GM19395 (cell line): ENCODE measurements at regions not wholly inside any gene's neighbourhood (a gene's known extent, or its start where the extent isn't known, plus 50 kb on each side); places are given as distances from the start of the nearest gene placed in this dataset.
"Not testable (repeated sequence)": the region's sequence is repeated elsewhere in the genome, so short reads cannot be mapped to it uniquely, and the experiment has no call there.

Source experiments
- ATAC-seq: cut with Tn5 transposase; IDR thresholded peaks from one replicate; pipeline ENCODE4 v1.9.1; 2021; ENCODE audit warnings: mild to moderate bottlenecking, moderate library complexity; ENCODE audit not compliant: unreplicated experiment

DNA sequence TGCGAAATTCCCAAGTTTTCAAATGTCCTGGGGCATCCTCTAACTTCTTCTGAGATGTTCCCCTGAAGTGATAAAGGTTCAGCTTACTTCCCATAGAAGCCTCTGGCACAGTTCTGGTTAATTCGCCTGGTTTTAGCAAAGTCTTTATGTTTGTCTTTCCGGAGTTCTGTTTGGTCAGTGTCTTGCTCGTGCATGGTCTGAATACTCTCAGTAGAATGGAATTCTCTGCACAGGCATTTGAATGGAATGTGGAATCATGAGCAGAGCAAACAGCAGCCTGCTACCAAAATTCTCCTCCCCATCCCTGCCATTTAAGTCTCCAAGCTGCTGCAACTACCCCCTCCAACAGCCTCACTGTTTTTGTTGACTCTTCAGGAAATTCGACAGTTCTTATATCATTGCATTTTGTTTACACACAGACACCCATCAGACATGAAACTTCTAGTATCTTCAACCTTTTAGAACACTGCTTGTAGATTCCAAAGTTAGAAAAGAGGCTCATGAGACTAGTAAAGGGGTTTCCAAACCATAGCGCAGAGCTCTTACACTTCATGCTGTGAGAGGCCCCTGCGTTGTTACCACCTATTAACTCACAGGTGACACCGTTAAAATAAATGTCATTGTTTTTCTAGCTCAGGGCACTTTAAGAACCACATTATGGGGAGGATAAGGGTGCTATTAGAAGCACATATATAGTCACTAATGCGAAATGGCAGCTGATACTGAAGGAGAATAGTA lies 129.7 kb downstream of the PLCE1 start:
- ATAC-seq = no peak

DNA sequence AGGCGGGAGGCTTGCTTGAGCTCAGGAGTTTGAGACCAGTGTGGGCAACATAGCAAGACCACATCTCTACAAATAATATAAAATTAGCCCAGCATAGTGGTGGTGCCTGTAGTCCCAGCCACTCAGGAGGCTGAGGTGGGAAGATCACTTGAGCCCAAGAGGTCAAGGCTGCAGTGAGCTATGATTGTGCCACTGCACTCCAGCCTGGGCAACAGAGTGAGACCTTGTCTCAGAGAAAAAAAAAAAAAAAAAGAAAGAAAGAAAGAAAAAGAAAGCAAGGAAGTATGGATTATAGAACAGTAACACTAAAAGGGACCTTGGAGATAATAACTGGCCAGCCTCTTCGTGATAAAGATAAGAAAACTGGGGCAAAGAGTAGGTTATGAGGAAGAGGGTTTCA lies 130.4 kb downstream of the PLCE1 start:
- ATAC-seq = not testable (repeated sequence)

DNA sequence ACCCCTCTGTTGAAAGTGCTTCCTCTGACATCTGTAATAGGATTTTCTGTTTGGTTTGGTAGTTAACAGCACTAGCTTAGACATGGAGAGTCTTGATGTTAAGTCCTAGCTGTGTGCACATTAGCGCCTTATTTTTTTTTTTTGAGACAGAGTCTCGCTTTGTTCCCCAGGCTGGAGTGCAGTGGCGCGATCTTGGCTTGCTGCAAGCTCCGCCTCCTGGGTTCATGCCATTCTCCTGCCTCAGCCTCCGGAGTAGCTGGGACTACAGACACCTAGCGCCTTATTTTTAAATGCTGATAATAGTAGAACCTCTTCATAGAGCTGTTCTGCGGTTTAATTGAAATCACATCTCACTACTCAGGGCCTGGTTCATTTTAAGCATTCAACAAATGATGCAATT lies 131.5 kb downstream of the PLCE1 start:
- ATAC-seq = not testable (repeated sequence)

DNA sequence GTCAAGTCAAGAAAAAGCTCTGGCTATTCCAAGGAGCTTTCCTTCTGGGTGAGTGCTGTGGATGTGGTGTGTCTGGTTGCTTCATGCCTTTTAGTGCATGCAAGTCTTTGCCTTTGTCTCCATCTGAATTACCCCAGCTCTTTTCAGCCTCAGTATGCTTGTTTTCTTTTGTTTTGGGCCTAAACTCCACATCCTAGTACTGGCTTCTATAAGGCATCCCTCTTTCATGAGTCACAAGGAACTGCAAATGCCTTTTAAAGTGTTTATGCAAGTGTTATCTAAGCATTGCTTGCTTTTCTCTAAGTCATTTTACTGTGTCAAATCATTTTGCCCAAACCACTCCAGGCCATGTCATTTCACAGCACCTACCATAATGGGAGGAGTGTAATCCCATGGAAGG lies 132.1 kb downstream of the PLCE1 start:
- no peak for ATAC-seq

DNA sequence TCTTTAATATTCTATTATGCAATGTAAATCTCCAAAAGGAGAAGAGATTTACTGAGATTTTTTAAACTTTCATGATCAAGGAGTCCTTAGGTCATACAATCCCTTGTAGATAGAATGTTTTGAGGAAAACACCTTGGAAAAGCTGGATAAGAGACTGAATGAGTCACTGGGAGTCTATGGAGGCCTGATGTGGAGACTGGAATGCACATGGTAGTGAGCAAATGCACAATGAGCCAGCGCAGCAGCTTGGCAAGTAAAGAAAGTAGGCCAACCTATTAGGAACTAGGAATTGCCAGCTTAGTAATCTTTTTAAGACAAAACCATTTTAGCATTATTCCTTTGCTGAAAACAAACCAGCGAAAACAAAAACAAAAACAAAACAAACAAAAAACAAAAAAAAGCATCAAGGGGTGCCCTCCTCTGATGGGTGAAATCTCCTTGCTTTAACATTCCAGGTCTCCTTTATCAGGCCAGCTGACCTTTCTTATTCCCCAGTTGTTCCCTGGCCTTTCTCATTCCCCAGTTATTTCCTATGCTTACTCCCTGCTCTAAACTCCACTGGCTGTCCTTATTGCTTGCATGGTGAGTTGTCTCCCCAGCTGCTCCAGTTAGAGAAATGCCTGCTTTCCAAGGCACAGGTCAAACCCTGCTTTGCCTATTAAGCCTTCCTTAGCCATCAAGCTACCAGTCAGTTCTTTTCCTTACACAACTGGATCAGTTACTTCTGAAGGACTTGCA lies 135.8 kb downstream of the PLCE1 start:
- ATAC-seq = no peak

DNA sequence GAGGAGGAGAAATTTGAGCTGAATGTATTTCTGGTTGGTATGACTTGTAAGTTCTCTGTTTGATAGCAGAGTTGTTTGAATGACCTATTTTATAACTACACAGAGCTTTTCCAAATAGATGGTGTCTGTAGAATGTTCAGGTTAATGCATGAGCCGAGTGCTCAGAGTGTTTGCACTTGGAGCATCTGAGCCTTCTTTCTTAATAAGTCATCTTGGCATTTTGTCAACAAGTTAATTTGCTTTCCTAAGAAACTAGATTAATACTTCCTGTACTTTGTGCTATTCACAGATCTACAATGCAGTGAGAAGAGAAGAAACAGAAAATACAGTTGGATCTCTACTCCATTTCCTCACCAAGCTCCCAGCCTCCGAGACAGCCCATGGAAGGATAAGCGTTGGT lies 138.2 kb downstream of the PLCE1 start:
- ATAC-seq = no peak

DNA sequence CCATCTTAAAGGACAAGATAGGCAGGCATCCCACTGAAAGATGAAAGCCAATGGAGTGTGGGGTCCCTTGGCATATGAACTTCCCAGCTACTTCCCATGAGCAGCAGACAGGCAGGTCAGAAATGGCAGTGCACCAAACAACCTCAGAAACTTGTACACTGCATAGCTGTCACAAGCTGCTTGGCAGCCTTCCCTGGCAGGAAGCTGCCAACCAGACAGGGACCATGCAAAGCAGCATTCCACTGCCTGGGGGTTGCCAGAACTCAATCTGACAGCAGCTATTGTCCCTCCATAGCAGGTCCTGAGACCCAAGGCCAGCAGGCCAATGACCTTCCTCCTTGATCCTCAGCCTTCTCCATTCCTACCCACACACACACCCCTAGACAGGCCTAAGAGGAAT lies 139.5 kb downstream of the PLCE1 start:
- ATAC-seq = no peak

DNA sequence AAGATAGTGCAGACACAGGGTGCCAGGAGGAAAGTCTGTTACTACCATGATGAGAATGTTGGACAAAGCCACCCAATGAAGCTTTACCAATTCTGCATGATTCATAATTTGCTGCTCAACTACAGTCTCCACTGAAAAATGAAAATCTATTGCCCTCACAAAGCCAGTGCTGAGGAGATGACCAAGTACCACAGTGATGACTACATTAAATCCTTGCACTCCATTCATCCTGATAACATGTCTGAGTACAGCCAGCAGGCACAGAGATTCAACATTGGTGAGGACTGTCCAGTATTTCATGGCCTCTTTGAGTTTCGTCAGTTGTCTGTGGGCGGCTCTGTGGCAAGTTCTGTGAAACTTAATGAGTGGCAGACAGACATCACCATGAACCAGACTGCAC lies 144.0 kb downstream of the PLCE1 start:
- no peak for ATAC-seq

DNA sequence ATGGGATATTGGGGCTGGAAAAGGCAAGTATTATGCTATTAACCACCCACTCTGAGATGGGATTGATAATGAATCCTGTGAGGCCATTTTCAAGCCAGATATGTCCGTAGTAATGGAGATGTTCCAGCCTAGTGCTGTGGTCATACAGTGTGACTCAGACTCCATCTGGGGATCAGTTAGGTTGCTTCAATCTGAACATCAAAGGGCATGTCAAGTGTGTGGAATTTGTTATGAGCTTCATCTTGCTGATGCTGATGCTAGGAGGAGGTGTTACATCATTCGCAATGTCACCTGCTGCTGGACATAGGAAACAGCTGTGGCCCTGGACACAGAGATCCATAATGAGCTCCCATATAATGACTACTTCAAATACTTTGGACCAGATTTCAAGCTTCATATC lies 144.7 kb downstream of the PLCE1 start:
- no peak for ATAC-seq

DNA sequence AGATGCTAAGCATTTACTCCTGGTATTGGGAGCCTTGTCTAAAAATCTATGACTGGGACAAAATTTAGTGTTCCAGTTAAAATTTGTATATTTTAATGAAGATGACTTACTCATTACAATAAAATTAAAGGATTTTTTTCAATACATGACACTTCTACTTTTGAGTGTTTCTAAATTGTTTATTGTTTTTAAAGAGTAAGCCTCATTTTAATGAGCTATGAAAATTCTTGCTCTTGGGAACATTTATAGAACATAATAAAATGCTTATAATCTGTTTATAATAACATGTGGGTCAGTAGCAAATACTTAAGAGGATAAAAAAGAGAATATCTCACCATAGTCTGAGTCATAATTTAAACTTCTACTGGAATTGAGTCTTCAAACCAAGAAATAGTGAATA lies 149.5 kb downstream of the PLCE1 start:
- no peak for ATAC-seq

DNA sequence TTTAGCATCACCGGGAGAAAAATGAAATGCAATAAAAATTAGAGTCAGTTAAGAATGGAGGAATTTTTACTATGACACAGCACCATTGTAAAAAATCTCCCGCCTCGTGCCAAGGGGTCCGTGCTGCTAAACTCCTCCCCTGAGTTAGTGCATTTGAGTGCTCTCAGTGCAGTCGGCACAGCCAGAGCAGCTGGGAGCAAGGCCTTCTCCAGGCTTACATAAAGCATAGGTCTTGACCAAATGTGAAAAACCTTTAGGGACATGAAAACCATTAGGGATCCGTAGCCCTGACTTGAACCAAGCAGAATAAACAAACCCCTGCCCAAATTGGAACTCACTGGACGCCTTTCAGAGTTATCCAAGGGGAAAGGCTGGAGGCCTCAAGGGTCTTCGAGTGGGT lies 152.6 kb downstream of the PLCE1 start:
- ATAC-seq = no peak

DNA sequence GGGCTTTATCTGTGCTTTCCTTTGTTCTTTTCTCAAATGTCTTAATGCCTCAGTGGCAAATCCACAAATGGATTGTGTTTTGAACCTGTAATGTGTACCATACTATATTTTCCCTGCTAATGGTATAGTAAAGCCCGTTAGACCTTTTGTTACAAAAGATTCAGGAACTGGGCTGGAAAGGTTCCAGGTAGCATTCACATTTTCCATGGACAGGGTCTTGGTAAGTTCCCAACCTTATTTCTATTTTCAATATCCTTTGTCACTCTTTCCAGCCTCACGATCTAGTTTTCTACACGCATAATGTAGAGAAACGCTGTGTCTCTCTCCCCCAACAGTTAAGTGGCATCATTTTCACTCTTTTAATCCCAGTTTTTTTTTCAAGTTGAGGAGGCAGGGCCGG lies 153.0 kb downstream of the PLCE1 start:
- no peak for ATAC-seq

DNA sequence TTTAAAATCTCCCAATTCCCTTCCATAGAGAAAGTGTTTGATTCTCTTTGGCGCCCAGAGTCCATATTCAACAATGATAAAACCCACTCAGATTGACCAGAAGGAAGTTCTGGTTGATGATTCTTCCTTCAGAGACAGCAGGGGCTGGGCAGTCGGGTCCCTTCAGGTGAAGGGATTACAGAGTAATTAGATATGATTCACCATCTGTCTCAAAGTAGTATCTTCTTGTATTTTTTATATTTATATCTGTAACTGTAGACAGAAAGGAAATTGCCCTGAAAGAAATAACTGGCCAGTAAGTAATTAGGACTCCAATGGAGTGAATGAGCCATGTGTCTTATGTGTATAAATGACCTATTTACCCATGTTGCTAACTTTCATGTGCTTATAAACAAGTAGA lies 156.0 kb downstream of the PLCE1 start:
- no peak for ATAC-seq

DNA sequence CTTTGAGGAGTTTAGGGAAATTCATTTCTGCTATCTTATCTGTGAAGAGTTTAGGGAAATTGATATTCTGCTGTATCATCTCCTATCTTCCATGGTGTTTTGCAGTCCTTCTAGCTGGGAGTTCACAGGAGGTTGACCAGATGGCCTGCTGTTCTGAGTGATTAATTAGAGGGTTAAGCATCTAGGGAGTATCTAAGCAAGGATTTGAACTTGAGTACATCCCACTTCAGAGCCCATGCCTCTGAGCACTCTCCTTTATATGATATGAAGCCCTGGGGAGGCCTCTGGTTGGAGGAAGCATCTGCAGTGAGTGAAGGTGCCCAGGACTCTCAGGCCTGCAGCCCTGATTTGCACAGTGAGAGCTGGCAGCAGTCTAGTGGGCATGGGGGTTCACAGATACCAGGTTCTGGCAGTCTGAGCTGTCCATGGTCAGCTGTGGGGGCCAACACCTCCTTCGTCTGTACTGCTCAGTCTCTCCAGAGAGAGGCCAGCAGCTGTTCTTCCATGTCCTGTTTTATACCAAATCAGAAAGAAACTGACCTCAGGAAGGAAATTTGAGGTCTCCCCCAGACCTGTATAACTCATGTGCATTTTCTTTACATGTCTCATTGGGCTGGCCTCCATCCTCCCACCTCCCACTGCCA lies 156.9 kb downstream of the PLCE1 start:
- no peak for ATAC-seq

DNA sequence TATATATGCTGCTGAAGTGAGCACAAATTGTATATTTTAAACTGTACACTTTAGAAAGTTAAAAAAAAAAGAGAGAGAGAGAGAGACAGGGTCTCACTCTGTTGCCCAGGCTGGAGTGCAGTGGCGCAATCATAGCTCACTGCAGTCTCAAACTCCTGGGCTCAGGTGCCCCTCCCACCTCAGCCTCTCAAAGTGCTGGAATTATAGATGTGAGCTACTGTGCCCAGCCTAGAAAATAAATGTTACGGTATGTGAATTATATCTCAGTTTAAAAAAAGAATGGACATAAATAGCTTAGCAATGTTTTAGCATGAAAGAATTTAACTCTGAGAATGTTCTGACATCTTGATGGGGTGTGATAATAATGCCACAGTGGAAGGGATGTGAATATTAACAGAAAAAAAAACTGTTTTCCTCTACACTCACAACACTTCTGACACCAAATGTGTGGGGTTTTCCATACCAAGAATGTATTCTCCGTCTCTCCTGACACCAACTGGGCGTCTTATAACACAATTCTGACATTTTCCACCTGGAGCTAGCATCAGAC lies 162.1 kb downstream of the PLCE1 start:
- ATAC-seq = no peak

DNA sequence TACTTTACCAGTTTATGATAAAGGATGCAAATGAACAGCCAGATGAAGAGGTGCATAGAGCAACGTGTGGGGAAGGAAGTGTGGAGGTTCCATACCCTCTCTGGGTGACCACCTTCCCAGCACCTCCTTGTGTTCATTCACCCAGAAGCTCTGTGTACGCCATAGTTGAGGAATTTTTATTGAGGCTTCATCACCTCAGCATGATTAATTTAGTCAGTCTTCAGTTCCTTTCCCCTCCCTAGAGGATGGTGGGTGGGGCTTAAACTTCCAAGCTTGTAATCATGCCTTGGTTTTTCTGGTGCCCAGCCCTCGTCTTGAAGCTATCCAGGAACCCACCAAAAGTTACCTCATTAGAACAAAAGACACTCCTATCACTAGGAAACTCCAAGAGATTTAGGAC lies 162.7 kb downstream of the PLCE1 start:
- no peak for ATAC-seq

DNA sequence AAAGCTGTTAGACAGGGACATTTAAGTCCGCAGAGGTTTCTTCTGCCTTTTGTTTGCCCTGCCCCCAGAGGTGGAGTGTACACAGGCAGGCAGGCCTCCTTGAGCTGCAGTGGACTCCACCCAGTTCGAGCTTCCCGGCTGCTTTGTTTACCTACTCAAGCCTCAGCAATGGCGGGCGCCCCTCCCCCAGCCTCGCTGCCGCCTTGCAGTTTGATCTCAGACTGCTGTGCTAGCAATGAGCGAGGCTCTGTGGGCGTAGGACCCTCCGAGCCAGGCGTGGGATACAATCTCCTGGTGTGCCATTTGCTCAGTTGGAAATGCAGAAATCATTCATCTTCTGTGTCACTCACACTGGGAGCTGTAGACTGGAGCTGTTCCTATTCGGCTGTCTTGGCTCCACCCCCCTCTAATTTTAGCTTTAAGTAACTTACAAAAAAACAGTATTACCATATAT lies 171.5 kb downstream of the PLCE1 start:
- ATAC-seq = not testable (repeated sequence)

DNA sequence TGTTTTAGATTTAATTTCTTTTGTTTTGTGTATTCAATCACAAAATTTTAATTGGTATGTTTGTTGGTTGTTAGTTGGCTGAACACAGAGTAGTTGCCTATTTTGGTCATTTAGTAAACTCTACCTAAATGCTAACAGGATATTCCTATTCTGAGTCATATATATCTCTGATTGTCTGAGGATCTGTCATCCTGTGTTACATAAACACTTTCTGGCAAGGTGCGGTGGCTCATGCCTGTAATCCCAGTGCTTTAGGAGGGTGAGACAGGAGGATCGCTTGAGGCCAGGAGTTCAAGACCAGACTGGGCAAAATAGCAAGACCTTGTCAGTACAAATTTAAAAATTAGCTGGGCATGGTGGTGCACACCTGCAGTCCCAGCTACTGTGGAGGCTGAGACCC lies 178.6 kb downstream of the PLCE1 start:
- ATAC-seq = no peak

DNA sequence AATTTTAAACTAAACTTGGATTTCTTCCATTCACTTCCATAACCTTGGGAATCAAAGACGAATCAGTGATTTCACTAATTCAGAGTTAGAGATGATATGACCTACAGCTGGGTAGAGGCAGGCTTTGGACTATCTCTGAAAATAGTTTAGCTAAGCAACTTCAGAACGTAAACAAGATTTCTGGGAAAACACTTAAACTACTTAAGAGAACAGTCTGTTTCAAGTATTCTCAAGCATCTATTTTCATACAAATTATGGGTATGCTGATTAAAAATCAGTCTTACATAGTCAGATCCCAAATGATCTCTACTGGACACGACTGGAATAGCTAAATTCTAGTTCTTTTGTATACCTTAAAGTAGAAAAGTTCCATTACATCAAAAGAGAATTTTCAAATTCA lies 179.9 kb downstream of the PLCE1 start:
- no peak for ATAC-seq

DNA sequence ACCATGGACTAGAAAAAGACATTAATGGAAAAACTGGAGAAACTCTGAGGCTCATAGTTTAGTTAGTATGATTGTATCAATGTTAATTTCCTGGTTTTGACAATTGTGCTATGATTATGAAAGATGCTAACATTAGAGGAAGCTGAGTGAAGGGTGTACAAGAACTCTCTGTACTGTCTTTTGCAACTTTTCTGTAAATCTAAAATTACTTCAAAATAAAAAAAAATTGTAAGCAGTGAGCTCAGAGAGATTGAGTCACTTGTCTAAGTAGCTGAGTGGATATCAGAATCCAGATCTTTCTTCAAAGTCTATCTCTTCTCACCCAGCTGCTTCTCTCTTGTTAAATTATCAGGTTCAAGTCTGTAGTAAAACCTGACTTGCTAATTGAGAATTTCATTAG lies 181.1 kb downstream of the PLCE1 start:
- no peak for ATAC-seq

DNA sequence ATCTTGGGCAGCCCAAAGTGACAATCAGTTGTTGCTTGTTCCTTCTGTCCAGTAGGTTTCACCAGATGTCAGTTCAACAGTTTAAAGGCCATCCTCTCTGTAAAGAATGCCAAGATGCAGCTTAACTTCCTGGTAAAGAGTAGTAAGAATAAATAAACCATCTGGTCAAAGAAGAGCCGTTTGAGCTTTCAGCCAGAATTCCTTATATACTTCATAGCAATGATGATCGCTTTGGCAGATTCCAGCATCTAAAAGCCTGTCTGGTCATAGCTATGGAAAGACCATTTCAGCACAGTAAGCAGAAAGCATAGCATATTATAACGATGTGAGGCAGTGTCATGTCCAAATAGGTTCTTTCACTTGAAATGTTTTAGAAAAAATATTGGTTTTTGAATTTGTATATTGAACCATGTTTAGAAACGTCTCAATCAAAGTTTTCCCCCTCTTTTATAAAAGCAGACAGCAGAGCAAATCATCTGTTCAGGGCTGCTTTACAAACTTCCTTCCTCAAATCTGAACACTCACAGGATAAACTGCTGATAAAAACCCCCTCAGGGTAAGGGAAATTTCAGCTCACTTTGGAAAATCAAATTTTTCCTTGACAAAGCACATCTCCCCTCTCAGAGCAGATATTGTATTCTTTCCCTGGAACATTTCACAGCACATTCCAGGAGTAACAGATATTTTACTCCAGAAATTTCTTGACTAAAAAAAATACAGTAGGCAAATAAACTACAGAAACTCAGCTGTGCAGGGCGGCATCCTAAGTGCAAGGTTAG lies 184.1 kb downstream of the NOC3L start:
- ATAC-seq = no peak
